ENCODE measurements at regions not wholly inside any gene's neighbourhood (a gene's known extent, or its start where the extent isn't known, plus 50 kb on each side); places are given as distances from the start of the nearest gene placed in this dataset.

GRCh38 chr1:3995141-3995780, 95.2 kb upstream of the C1orf174 start:
- H2BK120ac ChIP-seq (ENCODE audit: low read depth, low read length) = no peak overlapping the region
- H2BK15ac ChIP-seq (ENCODE audit: low read depth, low read length) = no peak overlapping the region
- DNase-seq = no peak
- H3K14ac ChIP-seq (replicated peaks; ENCODE audit: low read depth, low read length) = no peak overlapping the region
- no peak for ATAC-seq (ENCODE audit: low read depth)
- POLR2A ChIA-PET (ENCODE audit: unreplicated experiment) = no interaction called here
- dilution Hi-C loops (cut with HindIII; ENCODE audit: low sequenced_read_pairs, unreplicated experiment) = no loop called here
- H4K91ac ChIP-seq (ENCODE audit: insufficient read depth, low read depth, low read length) = no peak overlapping the region
- no peak overlapping the region for H3K9ac ChIP-seq (ENCODE audit: low read depth, low read length)
- in situ Hi-C loops (cut with MboI; ENCODE audit: low sequenced_read_pairs) = no loop called here
- no peaks in the 10 kb centered on the region for H3K79me1 ChIP-seq (ENCODE audit: low read depth in 1 of 2, low read length in 2 of 2)
- no peaks in the 10 kb centered on the region for H3K4me1 ChIP-seq (ENCODE audit: control insufficient read depth, insufficient read depth, low read length)
- intact Hi-C loops (cut with micrococcal nuclease) = no loop called here
- TF ChIP-seq RFX5 (IDR thresholded peaks at IDR 0.05; ENCODE audit: low read depth, low read length) = no peak
- no peak for TF ChIP-seq CEBPB (IDR thresholded peaks at IDR 0.05; ENCODE audit: low read depth, low read length)
- TF ChIP-seq MXI1 (IDR thresholded peaks at IDR 0.05; ENCODE audit: borderline replicate concordance, low read depth, low read length) = no peak
- no peak for TF ChIP-seq CTCF (conservative IDR thresholded peaks at IDR 0.05; ENCODE audit: low read depth, low read length)
- no peak for TF ChIP-seq RAD21 (IDR thresholded peaks at IDR 0.05; ENCODE audit: low read length)
- no peak for TF ChIP-seq BHLHE40 (IDR thresholded peaks at IDR 0.05; ENCODE audit: low read depth, low read length)
- no peak for TF ChIP-seq MAZ (IDR thresholded peaks at IDR 0.05; ENCODE audit: borderline replicate concordance, low read depth, low read length)
- TF ChIP-seq ELK1 (IDR thresholded peaks at IDR 0.05; ENCODE audit: borderline replicate concordance, low read depth, low read length) = no peak
- no peak overlapping the region for H3K18ac ChIP-seq (ENCODE audit: low read depth, low read length)
- no peak overlapping the region for H2BK20ac ChIP-seq (ENCODE audit: low read depth, low read length)
- no TSS peak for BruUV-seq (replicated peaks)
- no peak overlapping the region for H3K56ac ChIP-seq (ENCODE audit: extremely low read depth, insufficient read depth, low read length)
- H2AFZ ChIP-seq (replicated peaks; ENCODE audit: low read length, poor library complexity) = no peak overlapping the region
- H3K4me2 ChIP-seq (ENCODE audit: low read depth, low read length) = no peak overlapping the region
- no peaks in the 10 kb centered on the region for H4K20me1 ChIP-seq (ENCODE audit: insufficient read depth, low read length)
- H3K9me3 ChIP-seq (ENCODE audit: control insufficient read depth, insufficient read depth, low read length) = peaks cover 48% of the 10 kb centered on the region
- 46% methylated on average over 6 of the region's 14 CpGs; no CpG with 5 or more reads in 1 of the 2 experiments for WGBS, 2 experiments (ENCODE audit: extremely low coverage in 2 of 2, insufficient read length in 1 of 2)
- H3K27ac ChIP-seq (ENCODE audit: insufficient read depth, low read length) = no peak overlapping the region
- H3K4ac ChIP-seq (ENCODE audit: low read depth, low read length) = no peak overlapping the region
- no peak overlapping the region for H2BK5ac ChIP-seq (ENCODE audit: low read depth, low read length, poor library complexity, severe bottlenecking)
- no peak overlapping the region for H2AK9ac ChIP-seq (replicated peaks; ENCODE audit: low read depth, low read length, poor library complexity)
- H3K4me3 ChIP-seq (ENCODE audit: insufficient read depth, low read depth, low read length) = no peak overlapping the region
- no peak overlapping the region for H4K5ac ChIP-seq (ENCODE audit: low read depth, low read length)
- no peaks in the 10 kb centered on the region for H3K36me3 ChIP-seq (ENCODE audit: control insufficient read depth, insufficient read depth, low read length)
- no peak overlapping the region for H2AK5ac ChIP-seq (ENCODE audit: low read depth, low read length)
- H3K23ac ChIP-seq (ENCODE audit: low read depth, low read length) = no peak overlapping the region
- CTCF ChIA-PET = no interaction called here
- H3K9me1 ChIP-seq (ENCODE audit: insufficient read depth, low read length) = no peaks in the 10 kb centered on the region
- no peaks in the 10 kb centered on the region for H3K27me3 ChIP-seq (ENCODE audit: control insufficient read depth, insufficient read depth, low read length)
- H4K8ac ChIP-seq (ENCODE audit: low read depth in 2 of 2, low read length in 2 of 2) = no peak overlapping the region
